Nephron (organoid): ENCODE measurements at regions not wholly inside any gene's neighbourhood (a gene's known extent, or its start where the extent isn't known, plus 50 kb on each side); places are given as distances from the start of the nearest gene placed in this dataset.

Source experiments
- H3K27ac Mint-ChIP-seq, 3 experiments: 2 replicates each; pipeline ENCODE4 v1.8.0; 2020; ENCODE audit warnings: mixed read lengths in 3 of 3, mild to moderate bottlenecking in 2 of 3, moderate library complexity in 1 of 3
- H3K27me3 Mint-ChIP-seq: 2 replicates; pipeline ENCODE4 v1.8.0; 2021; ENCODE audit warnings: low read depth, mild to moderate bottlenecking, moderate library complexity, mixed read lengths
- H3K36me3 Mint-ChIP-seq: 2 replicates; pipeline ENCODE4 v1.8.0; 2020; ENCODE audit warnings: low read depth, mixed read lengths
- H3K4me1 Mint-ChIP-seq: 2 replicates; pipeline ENCODE4 v1.8.0; 2020; ENCODE audit warnings: mixed read lengths
- H3K4me3 Mint-ChIP-seq, 3 experiments: 2 replicates each; pipeline ENCODE4 v1.8.0; 2020; ENCODE audit warnings: mild to moderate bottlenecking in 3 of 3, mixed read lengths in 3 of 3, moderate library complexity in 2 of 3
- H3K9me3 Mint-ChIP-seq: 2 replicates; pipeline ENCODE4 v1.8.0; 2020; ENCODE audit warnings: mixed read lengths
- CTCF ChIP-seq, 3 experiments: fragments of 200-600 bp; sonication (generic); IDR thresholded peaks; one replicate each; pipeline ENCODE4 v1.5.0; 2021; ENCODE audit warnings: antibody characterized with exemption in 3 of 3; ENCODE audit not compliant: unreplicated experiment in 3 of 3

DNA sequence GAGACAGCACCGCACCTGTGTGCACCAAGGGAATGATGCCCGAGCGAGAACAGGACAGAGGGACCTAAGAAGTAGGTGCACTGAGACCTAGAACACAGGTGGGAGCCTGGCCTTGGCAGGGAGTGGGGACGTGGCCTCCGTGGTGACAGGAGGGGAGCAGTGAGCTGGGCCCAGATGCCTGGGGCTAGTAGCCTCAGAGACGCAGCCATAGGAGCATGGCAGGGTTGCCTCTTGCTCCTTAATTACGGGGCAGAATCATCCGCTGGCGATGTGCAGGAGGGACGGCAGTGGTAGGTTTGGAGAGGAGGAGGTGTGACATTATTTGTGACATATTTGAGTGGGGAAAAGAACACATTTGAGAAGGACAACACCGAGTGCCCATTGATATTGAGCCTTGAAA, 57.0 kb upstream of the HPCAL1 start:
- no peaks in the 10 kb centered on the region for H3K27me3 Mint-ChIP-seq
- no peaks in the 10 kb centered on the region for H3K36me3 Mint-ChIP-seq
- no peak overlapping the region for H3K4me3 Mint-ChIP-seq
- no peak for TF ChIP-seq CTCF (IDR thresholded peaks at IDR 0.05; ENCODE audit: unreplicated experiment in 3 of 3)
- H3K4me1 Mint-ChIP-seq = no peaks in the 10 kb centered on the region
- no peak overlapping the region for H3K27ac Mint-ChIP-seq
- H3K9me3 Mint-ChIP-seq = peaks cover 12% of the 10 kb centered on the region

GRCh38 chr2:10246370-10246769, 56.3 kb upstream of the HPCAL1 start:
- H3K4me3 Mint-ChIP-seq = no peak overlapping the region
- H3K4me1 Mint-ChIP-seq = no peaks in the 10 kb centered on the region
- H3K36me3 Mint-ChIP-seq = no peaks in the 10 kb centered on the region
- no peak for TF ChIP-seq CTCF (IDR thresholded peaks at IDR 0.05; ENCODE audit: unreplicated experiment in 3 of 3)
- no peaks in the 10 kb centered on the region for H3K27me3 Mint-ChIP-seq
- H3K9me3 Mint-ChIP-seq = peaks cover 16% of the 10 kb centered on the region
- H3K27ac Mint-ChIP-seq = no peak overlapping the region

DNA sequence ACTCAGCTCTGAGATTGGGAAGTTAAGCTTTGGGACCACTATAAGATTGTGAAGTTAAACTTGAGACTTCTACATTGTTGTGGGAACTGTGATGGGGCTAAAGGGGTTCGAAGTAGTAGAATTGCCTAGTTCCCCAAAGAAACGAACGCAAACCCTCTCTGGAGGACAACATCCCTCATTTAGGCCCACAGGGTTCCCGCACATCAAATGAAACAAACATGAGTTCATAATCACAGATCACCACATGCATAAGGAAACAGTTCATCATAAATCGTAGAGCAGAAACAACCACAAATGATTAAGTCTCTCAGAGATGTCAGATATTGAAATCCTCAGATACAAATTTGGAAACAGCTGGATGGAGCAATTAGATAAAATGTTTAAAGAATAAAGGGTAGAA, 55.9 kb upstream of the HPCAL1 start:
- TF ChIP-seq CTCF (IDR thresholded peaks at IDR 0.05; ENCODE audit: unreplicated experiment in 3 of 3) = no peak
- Mint-ChIP-seq H3K27me3 (no peaks in the 10 kb centered on the region), H3K4me1 (no peaks in the 10 kb centered on the region), H3K9me3 (peaks cover 19% of the 10 kb centered on the region), H3K36me3 (no peaks in the 10 kb centered on the region), H3K4me3 (no peak overlapping the region), H3K27ac (no peak overlapping the region)

DNA sequence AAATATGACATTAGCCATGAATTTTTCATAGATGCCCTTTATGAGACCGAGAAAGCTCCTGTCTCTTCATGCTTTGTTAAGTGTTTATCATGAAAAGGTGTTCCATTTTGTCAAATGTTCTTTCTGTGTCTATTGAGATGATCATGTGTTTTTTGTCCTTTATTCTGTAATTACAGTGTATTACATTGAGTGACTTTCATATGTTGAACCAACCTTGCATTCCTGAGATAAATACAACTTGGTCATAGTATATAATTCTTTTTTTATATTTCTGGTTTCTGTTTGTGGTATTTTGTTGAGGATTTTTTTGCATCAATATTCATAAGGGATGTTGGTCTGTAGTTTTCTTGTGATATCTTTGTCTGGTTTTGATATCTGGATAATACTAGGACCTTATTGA, 52.9 kb upstream of the HPCAL1 start:
- Mint-ChIP-seq H3K36me3 (no peaks in the 10 kb centered on the region), H3K27ac (no peak overlapping the region), H3K9me3 (peaks cover 25% of the 10 kb centered on the region), H3K27me3 (peaks cover 12% of the 10 kb centered on the region), H3K4me1 (no peaks in the 10 kb centered on the region), H3K4me3 (no peak overlapping the region)
- TF ChIP-seq CTCF (IDR thresholded peaks at IDR 0.05; ENCODE audit: unreplicated experiment in 3 of 3) = no peak

DNA sequence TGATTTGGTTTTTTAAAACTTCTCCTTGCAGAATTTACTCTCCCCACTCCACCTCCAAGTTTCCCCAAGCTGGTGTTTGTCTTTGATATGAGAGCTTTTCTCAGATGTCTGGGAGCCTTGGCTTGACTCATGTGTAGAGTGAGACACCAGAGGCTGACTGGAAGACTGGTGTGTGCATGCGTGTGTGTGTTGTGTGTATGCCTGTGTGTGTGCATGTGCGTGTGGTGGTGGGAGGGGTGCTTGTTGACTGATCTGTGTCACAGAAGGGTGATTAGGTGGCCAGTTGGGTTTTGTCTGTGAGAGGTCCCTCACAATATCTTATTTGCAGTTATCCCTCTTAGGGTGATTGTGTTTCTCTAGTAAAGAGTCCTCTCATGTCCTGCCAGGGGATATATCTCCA, 50.5 kb upstream of the HPCAL1 start:
- Mint-ChIP-seq H3K9me3 (peaks cover 25% of the 10 kb centered on the region), H3K4me1 (no peaks in the 10 kb centered on the region), H3K27ac (no peak overlapping the region), H3K27me3 (peaks cover 12% of the 10 kb centered on the region), H3K4me3 (no peak overlapping the region), H3K36me3 (no peaks in the 10 kb centered on the region)
- no peak for TF ChIP-seq CTCF (IDR thresholded peaks at IDR 0.05; ENCODE audit: unreplicated experiment in 3 of 3)

GRCh38 chr2:10252661-10253060, 50.0 kb upstream of the HPCAL1 start:
- Mint-ChIP-seq H3K9me3 (peaks cover 25% of the 10 kb centered on the region), H3K4me3 (no peak overlapping the region), H3K27ac (no peak overlapping the region), H3K27me3 (peaks cover 12% of the 10 kb centered on the region), H3K4me1 (no peaks in the 10 kb centered on the region), H3K36me3 (no peaks in the 10 kb centered on the region)
- TF ChIP-seq CTCF (IDR thresholded peaks at IDR 0.05; ENCODE audit: unreplicated experiment in 3 of 3) = no peak
